Rectal smooth muscle tissue (tissue), 1 donor: ENCODE measurements at regions not wholly inside any gene's neighbourhood (a gene's known extent, or its start where the extent isn't known, plus 50 kb on each side); places are given as distances from the start of the nearest gene placed in this dataset.

Experiments used
- H3K27ac ChIP-seq: one replicate; pipeline ENCODE4 v1.7.0; 2013; ENCODE audit warnings: low read depth, low read length, inconsistent platforms
- H3K27me3 ChIP-seq: one replicate; pipeline ENCODE4 v1.7.0; 2013; ENCODE audit warnings: low read length; ENCODE audit not compliant: control insufficient read depth, insufficient read depth
- H3K36me3 ChIP-seq: one replicate; pipeline ENCODE4 v1.7.0; 2013; ENCODE audit warnings: low read length; ENCODE audit not compliant: control insufficient read depth, insufficient read depth
- H3K4me1 ChIP-seq: one replicate; pipeline ENCODE4 v1.7.0; 2013; ENCODE audit warnings: low read length; ENCODE audit not compliant: control insufficient read depth, insufficient read depth
- H3K4me3 ChIP-seq: one replicate; pipeline ENCODE4 v1.7.0; 2013; ENCODE audit warnings: low read length
- H3K9ac ChIP-seq: one replicate; pipeline ENCODE4 v1.7.0; 2013; ENCODE audit warnings: low read length

- Histone ChIP-seq H3K9ac (no peak overlapping the region), H3K27ac (no peak overlapping the region), H3K27me3 (no peaks in the 10 kb centered on the region), H3K4me1 (no peaks in the 10 kb centered on the region), H3K4me3 (no peak overlapping the region), H3K36me3 (no peaks in the 10 kb centered on the region)
Measured at GRCh38 chr7:91520645-91521044, 256.4 kb downstream of the FZD1 start.

- Histone ChIP-seq H3K27me3 (no peaks in the 10 kb centered on the region), H3K4me1 (no peaks in the 10 kb centered on the region), H3K9ac (no peak overlapping the region), H3K36me3 (no peaks in the 10 kb centered on the region), H3K4me3 (no peak overlapping the region), H3K27ac (no peak overlapping the region)
Measured at GRCh38 chr7:91526404-91526803, 262.2 kb downstream of the FZD1 start.

- Histone ChIP-seq H3K4me1 (no peaks in the 10 kb centered on the region), H3K9ac (no peak overlapping the region), H3K36me3 (no peaks in the 10 kb centered on the region), H3K27me3 (no peaks in the 10 kb centered on the region), H3K4me3 (no peak overlapping the region), H3K27ac (no peak overlapping the region)
Measured at GRCh38 chr7:91527460-91527859, 263.2 kb downstream of the FZD1 start.

DNA sequence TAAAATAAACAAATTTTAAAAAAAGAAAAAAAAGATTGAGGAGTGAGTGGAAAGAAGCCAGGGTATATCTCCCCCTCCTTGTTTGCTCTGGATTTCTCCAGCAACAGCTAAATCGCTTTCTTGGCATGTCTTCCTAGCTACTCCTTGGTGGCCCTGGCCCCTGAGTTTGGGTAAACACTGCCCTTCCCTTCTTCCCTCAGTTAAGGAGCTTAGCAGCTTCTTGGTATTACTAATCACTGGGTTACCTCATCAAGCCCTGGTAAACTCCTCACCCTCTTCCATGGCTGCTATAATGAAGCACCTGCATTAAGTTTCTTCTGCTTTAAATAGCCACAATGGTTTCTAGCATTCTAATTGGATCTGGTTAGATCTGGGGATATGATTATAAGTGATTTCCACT, 269.8 kb downstream of the FZD1 start:
- Histone ChIP-seq H3K4me1 (no peaks in the 10 kb centered on the region), H3K4me3 (no peak overlapping the region), H3K9ac (no peak overlapping the region), H3K27me3 (no peaks in the 10 kb centered on the region), H3K36me3 (no peaks in the 10 kb centered on the region), H3K27ac (no peak overlapping the region)

- Histone ChIP-seq H3K27me3 (no peaks in the 10 kb centered on the region), H3K4me1 (no peaks in the 10 kb centered on the region), H3K9ac (no peak overlapping the region), H3K27ac (no peak overlapping the region), H3K36me3 (no peaks in the 10 kb centered on the region), H3K4me3 (no peak overlapping the region)
Measured at GRCh38 chr7:91537260-91538152, 273.3 kb downstream of the FZD1 start.

DNA sequence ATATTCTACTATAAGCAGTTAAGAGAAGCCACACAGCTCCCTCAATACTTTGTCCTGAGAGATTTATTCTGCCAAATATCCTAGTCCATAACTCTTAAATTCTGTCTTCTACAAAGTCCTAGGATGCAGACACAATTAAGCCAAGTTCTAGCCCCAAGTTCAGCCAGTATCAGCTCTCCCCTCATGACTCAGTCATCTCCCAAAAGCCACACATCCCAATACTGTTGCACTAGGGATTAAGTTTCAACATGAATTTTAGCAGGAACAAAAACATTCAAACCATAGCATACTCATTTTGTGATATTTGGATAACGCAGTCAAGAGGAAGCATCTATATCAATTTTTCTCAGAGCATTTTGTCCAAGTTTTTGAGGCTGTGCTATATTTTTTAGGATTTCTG, 277.4 kb downstream of the FZD1 start:
- Histone ChIP-seq H3K36me3 (no peaks in the 10 kb centered on the region), H3K27me3 (no peaks in the 10 kb centered on the region), H3K4me1 (no peaks in the 10 kb centered on the region), H3K9ac (no peak overlapping the region), H3K27ac (no peak overlapping the region), H3K4me3 (no peak overlapping the region)

GRCh38 chr7:91543646-91544045, 279.4 kb downstream of the FZD1 start:
- H3K27ac ChIP-seq = no peak overlapping the region
- no peak overlapping the region for H3K4me3 ChIP-seq
- H3K27me3 ChIP-seq = no peaks in the 10 kb centered on the region
- H3K36me3 ChIP-seq = no peaks in the 10 kb centered on the region
- H3K4me1 ChIP-seq = no peaks in the 10 kb centered on the region
- H3K9ac ChIP-seq = no peak overlapping the region

GRCh38 chr7:91549878-91550277, 285.6 kb downstream of the FZD1 start:
- Histone ChIP-seq H3K27ac (no peak overlapping the region), H3K4me1 (no peaks in the 10 kb centered on the region), H3K27me3 (no peaks in the 10 kb centered on the region), H3K9ac (no peak overlapping the region), H3K4me3 (no peak overlapping the region), H3K36me3 (no peaks in the 10 kb centered on the region)

DNA sequence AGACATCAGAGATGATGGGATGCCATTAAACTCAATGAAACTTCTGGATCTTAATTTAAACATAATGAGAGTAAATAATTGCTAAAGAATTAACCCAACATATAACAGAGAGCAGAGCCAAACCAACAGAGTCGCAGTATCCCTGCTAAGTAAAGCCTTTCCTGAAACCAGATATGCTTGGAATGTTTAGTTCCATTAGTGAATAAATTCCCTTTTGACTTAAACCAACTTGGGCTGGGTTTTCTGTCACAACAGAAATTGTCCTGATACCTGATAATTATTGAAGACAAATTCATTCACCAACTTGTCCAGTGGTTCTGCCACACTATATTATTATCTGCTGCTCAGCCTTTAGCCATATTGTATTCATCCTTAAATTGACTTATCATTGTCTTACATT, 286.7 kb downstream of the FZD1 start:
- H3K36me3 ChIP-seq = no peaks in the 10 kb centered on the region
- no peak overlapping the region for H3K9ac ChIP-seq
- H3K4me1 ChIP-seq = no peaks in the 10 kb centered on the region
- H3K27me3 ChIP-seq = no peaks in the 10 kb centered on the region
- no peak overlapping the region for H3K27ac ChIP-seq
- no peak overlapping the region for H3K4me3 ChIP-seq

GRCh38 chr7:91551377-91552175, 287.3 kb downstream of the FZD1 start:
- no peaks in the 10 kb centered on the region for H3K36me3 ChIP-seq
- no peak overlapping the region for H3K9ac ChIP-seq
- no peak overlapping the region for H3K4me3 ChIP-seq
- H3K27ac ChIP-seq = no peak overlapping the region
- H3K4me1 ChIP-seq = no peaks in the 10 kb centered on the region
- H3K27me3 ChIP-seq = no peaks in the 10 kb centered on the region

DNA sequence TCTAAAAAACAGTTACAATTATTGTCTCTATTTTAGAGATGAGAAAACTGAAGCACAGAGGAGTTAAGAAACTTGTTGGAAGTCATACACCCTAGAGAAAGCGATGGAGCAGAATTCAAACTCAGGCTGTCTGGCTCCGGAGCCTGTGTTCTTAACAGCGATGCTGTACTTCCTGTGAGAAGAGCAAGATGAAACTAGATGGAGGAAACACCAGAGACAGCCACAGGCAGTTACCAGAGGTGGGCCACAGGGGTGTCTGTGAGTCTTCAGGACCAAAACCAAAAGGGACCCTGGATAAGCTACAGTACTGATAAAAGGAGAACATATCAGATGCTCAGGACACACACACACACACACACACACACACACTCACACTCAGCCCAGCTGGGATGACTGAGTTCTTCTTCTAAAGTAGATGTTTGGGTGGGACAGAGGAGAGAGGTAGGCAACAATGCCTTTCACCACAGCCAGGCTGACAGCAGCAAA, 289.2 kb downstream of the FZD1 start:
- Histone ChIP-seq H3K27me3 (no peaks in the 10 kb centered on the region), H3K4me3 (no peak overlapping the region), H3K27ac (no peak overlapping the region), H3K4me1 (no peaks in the 10 kb centered on the region), H3K9ac (no peak overlapping the region), H3K36me3 (no peaks in the 10 kb centered on the region)

- no peaks in the 10 kb centered on the region for H3K36me3 ChIP-seq
- no peak overlapping the region for H3K4me3 ChIP-seq
- H3K27ac ChIP-seq = no peak overlapping the region
- H3K27me3 ChIP-seq = no peaks in the 10 kb centered on the region
- H3K9ac ChIP-seq = no peak overlapping the region
- H3K4me1 ChIP-seq = no peaks in the 10 kb centered on the region
Measured at GRCh38 chr7:91554883-91555282, 290.6 kb downstream of the FZD1 start.
